HL-60 (cell line): ENCODE measurements at regions not wholly inside any gene's neighbourhood (a gene's known extent, or its start where the extent isn't known, plus 50 kb on each side); places are given as distances from the start of the nearest gene placed in this dataset.

Experiments used
- DNase-seq, 2 experiments: peaks; one replicate each; pipeline ENCODE4 v3.0.0-alpha.2; 2010 to 2020; ENCODE audit warnings: low read depth in 1 of 2, low spot score in 1 of 2
- H3K27ac ChIP-seq: fragments of 250-450 bp; sonication (Bioruptor Pico); replicated peaks from 2 replicates; pipeline ENCODE4 v1.5.1; 2020; ENCODE audit warnings: mild to moderate bottlenecking, moderate library complexity
- H3K27me3 ChIP-seq: fragments of 250-450 bp; sonication (Bioruptor Pico); 2 replicates; pipeline ENCODE4 v1.5.1; 2021; ENCODE audit warnings: mild to moderate bottlenecking, moderate library complexity; ENCODE audit not compliant: insufficient read depth, poor library complexity, severe bottlenecking
- H3K4me3 ChIP-seq: replicated peaks from 2 replicates; pipeline ENCODE4 v1.5.1; 2011; ENCODE audit warnings: mild to moderate bottlenecking, control low read depth, low read length; ENCODE audit not compliant: insufficient read depth
- GABPA ChIP-seq: IDR thresholded peaks from 2 replicates; pipeline ENCODE4 v1.6.1; 2012; ENCODE audit warnings: low read depth
- POLR2AphosphoS5 ChIP-seq: IDR thresholded peaks from 2 replicates; pipeline ENCODE4 v1.6.1; 2012; ENCODE audit warnings: low read depth
- SPI1 ChIP-seq: IDR thresholded peaks from 2 replicates; pipeline ENCODE4 v1.6.1; 2012; ENCODE audit warnings: low read depth, mild to moderate bottlenecking, borderline replicate concordance
- TF ChIP-seq, protein P1 (sequence below): IDR thresholded peaks from one replicate; pipeline ENCODE4 v1.5.1; 2011; ENCODE audit warnings: low read length, control low read depth, inconsistent platforms; ENCODE audit not compliant: insufficient read depth
- TF ChIP-seq, protein P2 (sequence below): IDR thresholded peaks from 2 replicates; pipeline ENCODE4 v1.6.1; 2012; ENCODE audit warnings: low read depth; ENCODE audit not compliant: insufficient replicate concordance

DNA sequence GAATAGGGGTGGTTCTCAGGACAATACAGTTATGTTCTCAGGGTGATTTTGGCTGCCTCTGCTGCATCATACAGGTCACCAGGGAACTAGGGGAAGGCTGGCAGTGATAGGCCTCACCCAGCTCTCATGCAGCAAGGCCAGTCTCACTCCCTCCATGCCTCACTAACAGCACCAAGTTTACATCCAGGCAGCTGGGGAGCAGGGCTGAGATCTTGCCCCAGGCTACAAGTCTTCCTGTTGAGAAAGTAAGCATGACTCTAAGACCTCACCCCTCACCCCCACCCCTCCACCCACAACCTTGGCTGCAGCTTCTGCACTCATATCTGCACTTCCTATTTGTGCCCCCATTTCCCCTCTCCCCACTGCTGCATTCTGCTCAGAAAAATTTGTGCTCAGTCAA, 481.2 kb downstream of the ACTL7B start:
- TF ChIP-seq, protein P1, sequence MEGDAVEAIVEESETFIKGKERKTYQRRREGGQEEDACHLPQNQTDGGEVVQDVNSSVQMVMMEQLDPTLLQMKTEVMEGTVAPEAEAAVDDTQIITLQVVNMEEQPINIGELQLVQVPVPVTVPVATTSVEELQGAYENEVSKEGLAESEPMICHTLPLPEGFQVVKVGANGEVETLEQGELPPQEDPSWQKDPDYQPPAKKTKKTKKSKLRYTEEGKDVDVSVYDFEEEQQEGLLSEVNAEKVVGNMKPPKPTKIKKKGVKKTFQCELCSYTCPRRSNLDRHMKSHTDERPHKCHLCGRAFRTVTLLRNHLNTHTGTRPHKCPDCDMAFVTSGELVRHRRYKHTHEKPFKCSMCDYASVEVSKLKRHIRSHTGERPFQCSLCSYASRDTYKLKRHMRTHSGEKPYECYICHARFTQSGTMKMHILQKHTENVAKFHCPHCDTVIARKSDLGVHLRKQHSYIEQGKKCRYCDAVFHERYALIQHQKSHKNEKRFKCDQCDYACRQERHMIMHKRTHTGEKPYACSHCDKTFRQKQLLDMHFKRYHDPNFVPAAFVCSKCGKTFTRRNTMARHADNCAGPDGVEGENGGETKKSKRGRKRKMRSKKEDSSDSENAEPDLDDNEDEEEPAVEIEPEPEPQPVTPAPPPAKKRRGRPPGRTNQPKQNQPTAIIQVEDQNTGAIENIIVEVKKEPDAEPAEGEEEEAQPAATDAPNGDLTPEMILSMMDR: no peak
- TF ChIP-seq GABPA: no peak
- TF ChIP-seq SPI1: no peak
- TF ChIP-seq, protein P2, sequence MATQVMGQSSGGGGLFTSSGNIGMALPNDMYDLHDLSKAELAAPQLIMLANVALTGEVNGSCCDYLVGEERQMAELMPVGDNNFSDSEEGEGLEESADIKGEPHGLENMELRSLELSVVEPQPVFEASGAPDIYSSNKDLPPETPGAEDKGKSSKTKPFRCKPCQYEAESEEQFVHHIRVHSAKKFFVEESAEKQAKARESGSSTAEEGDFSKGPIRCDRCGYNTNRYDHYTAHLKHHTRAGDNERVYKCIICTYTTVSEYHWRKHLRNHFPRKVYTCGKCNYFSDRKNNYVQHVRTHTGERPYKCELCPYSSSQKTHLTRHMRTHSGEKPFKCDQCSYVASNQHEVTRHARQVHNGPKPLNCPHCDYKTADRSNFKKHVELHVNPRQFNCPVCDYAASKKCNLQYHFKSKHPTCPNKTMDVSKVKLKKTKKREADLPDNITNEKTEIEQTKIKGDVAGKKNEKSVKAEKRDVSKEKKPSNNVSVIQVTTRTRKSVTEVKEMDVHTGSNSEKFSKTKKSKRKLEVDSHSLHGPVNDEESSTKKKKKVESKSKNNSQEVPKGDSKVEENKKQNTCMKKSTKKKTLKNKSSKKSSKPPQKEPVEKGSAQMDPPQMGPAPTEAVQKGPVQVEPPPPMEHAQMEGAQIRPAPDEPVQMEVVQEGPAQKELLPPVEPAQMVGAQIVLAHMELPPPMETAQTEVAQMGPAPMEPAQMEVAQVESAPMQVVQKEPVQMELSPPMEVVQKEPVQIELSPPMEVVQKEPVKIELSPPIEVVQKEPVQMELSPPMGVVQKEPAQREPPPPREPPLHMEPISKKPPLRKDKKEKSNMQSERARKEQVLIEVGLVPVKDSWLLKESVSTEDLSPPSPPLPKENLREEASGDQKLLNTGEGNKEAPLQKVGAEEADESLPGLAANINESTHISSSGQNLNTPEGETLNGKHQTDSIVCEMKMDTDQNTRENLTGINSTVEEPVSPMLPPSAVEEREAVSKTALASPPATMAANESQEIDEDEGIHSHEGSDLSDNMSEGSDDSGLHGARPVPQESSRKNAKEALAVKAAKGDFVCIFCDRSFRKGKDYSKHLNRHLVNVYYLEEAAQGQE: no peak
- no peak for TF ChIP-seq POLR2AphosphoS5
- Histone ChIP-seq H3K4me3 (no peak overlapping the region), H3K27me3 (no peaks in the 10 kb centered on the region), H3K27ac (no peak overlapping the region)
- no peak for DNase-seq

DNA sequence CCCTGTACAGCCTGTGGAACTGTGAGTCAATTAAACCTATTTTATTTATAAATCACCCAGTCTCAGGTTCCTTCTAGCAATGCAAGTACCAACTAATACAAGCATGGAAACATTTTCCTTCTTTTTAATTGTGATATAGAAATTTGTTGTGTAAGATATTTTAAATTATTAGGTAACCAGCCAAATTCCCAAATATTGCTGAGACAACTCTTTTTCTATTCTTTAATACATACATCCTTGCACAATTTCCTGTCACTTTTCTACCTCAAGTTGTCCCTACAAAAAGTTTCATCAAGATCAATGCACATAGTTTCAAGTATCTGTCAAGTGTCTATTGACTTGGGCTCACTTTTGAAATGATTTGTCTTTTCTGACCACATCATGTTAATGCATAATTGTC, 488.6 kb downstream of the ACTL7B start:
- Histone ChIP-seq H3K27me3 (no peaks in the 10 kb centered on the region), H3K27ac (no peak overlapping the region), H3K4me3 (no peak overlapping the region)
- DNase-seq: no peak
- TF ChIP-seq POLR2AphosphoS5 (no peak), GABPA (no peak), SPI1 (no peak)
- TF ChIP-seq, protein P2: no peak
- TF ChIP-seq, protein P1: no peak

DNA sequence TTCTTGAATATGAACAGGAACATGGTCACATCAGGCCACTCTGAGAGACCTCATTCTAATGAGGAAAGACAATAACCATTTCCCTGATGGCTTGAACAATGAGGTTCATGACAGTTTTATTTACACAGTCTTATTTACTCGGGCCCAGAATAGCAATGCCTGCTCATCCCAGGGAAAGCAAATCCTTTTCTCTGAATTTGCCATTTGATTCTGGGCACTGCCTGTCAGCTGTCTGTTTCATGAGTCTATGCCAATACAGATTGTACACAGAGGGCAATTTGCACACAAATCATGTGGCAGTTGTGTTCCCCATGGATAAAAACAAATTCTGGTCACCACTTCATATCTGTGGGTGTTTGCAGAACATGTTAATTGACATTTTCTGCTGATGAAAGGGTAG, 492.5 kb downstream of the ACTL7B start:
- DNase-seq: no peak
- TF ChIP-seq, protein P1: no peak
- no peak for TF ChIP-seq SPI1
- TF ChIP-seq, protein P2: no peak
- Histone ChIP-seq H3K4me3 (no peak overlapping the region), H3K27ac (no peak overlapping the region), H3K27me3 (no peaks in the 10 kb centered on the region)
